GM18505 (cell line): ENCODE measurements at regions not wholly inside any gene's neighbourhood (a gene's known extent, or its start where the extent isn't known, plus 50 kb on each side); places are given as distances from the start of the nearest gene placed in this dataset.

Experiments used
- ATAC-seq: cut with Tn5 transposase; IDR thresholded peaks from one replicate; pipeline ENCODE4 v1.9.1; 2021; ENCODE audit not compliant: unreplicated experiment
- POLR2A ChIP-seq: IDR thresholded peaks from 4 replicates; pipeline ENCODE4 v1.6.1; 2011; ENCODE audit warnings: borderline replicate concordance; ENCODE audit not compliant: insufficient read depth, insufficient read length; ENCODE audit errors: extremely low read depth

- no peak for TF ChIP-seq POLR2A
- no peak for ATAC-seq
Measured at GRCh38 chr17:15177343-15177742, 87.8 kb downstream of the PMP22 start.

- no peak for TF ChIP-seq POLR2A
- ATAC-seq: no peak
Measured at GRCh38 chr17:15175356-15175755, 89.8 kb downstream of the PMP22 start.

GRCh38 chr17:15171167-15172047 lies 93.7 kb downstream of the PMP22 start:
- ATAC-seq: peak; percentile 79
- no peak for TF ChIP-seq POLR2A

- TF ChIP-seq POLR2A: no peak
Measured at GRCh38 chr17:15169676-15170075, 95.5 kb downstream of the PMP22 start.

GRCh38 chr17:15168379-15168778 lies 96.7 kb downstream of the PMP22 start:
- TF ChIP-seq POLR2A: no peak

More at GRCh38 chr17:15169676-15170075, 95.5 kb downstream of the PMP22 start:
- no peak for ATAC-seq

GRCh38 chr17:15161395-15161794 lies 103.7 kb downstream of the PMP22 start:
- ATAC-seq: no peak
- TF ChIP-seq POLR2A: no peak

More at GRCh38 chr17:15168379-15168778, 96.7 kb downstream of the PMP22 start:
- ATAC-seq: no peak

- ATAC-seq: no peak
- TF ChIP-seq POLR2A: no peak
Measured at GRCh38 chr17:15157051-15157450, 108.1 kb downstream of the PMP22 start.

GRCh38 chr17:15154618-15155017 lies 110.5 kb downstream of the PMP22 start:
- TF ChIP-seq POLR2A: no peak
- no peak for ATAC-seq

GRCh38 chr17:15145621-15146020 lies 119.5 kb downstream of the PMP22 start:
- no peak for TF ChIP-seq POLR2A
- ATAC-seq: no peak

- no peak for TF ChIP-seq POLR2A
- ATAC-seq: no peak
Measured at GRCh38 chr17:15143524-15143923, 121.6 kb downstream of the PMP22 start.

- TF ChIP-seq POLR2A: no peak
- no peak for ATAC-seq
Measured at GRCh38 chr17:15134363-15134762, 130.8 kb downstream of the PMP22 start.

GRCh38 chr17:15133826-15134225 lies 131.3 kb downstream of the PMP22 start:
- no peak for TF ChIP-seq POLR2A
- ATAC-seq: no peak

GRCh38 chr17:15133143-15133542 lies 132.0 kb downstream of the PMP22 start:
- no peak for ATAC-seq
- no peak for TF ChIP-seq POLR2A

GRCh38 chr17:15130426-15130825 lies 134.7 kb downstream of the PMP22 start:
- TF ChIP-seq POLR2A: no peak
- no peak for ATAC-seq
